ENCODE measurements at regions not wholly inside any gene's neighbourhood (a gene's known extent, or its start where the extent isn't known, plus 50 kb on each side); places are given as distances from the start of the nearest gene placed in this dataset.

GRCh38 chr15:58331913-58332675 is 99.7 kb upstream of the LIPC start:
- Histone ChIP-seq H3K4me3 (ENCODE audit: low read length) (no peak overlapping the region), H4K20me1 (ENCODE audit: insufficient read depth, low read length) (no peaks in the 10 kb centered on the region), H3K4me2 (ENCODE audit: low read length) (peak overlapping the region; percentile 43), H3K36me3 (replicated peaks; ENCODE audit: low read depth, low read length) (no peaks in the 10 kb centered on the region), H3K27ac (ENCODE audit: low read length) (peak overlapping the region; percentile 9; the same call in 1 of the 2 replicates), H3K9ac (ENCODE audit: low read length) (no peak overlapping the region; the same call in 1 of the 2 replicates), H3K4me1 (ENCODE audit: low read length) (peaks cover 21% of the 10 kb centered on the region), H3K9me3 (ENCODE audit: insufficient read depth, low read length) (0 out of 2 replicates have a peak, but pooled peaks cover 3% of the 10 kb centered on the region), H2AFZ (ENCODE audit: low read depth, low read length) (peak overlapping the region; percentile 68), H3K79me2 (ENCODE audit: low read length) (no peaks in the 10 kb centered on the region), H3K27me3 (ENCODE audit: low read depth, low read length) (no peaks in the 10 kb centered on the region)
- TF ChIP-seq EZH2phosphoT487 (IDR thresholded peaks at IDR 0.05; ENCODE audit: low read depth): no peak
- no peak for TF ChIP-seq CTCF (IDR thresholded peaks at IDR 0.05; ENCODE audit: low read depth, low read length)

- TF ChIP-seq CTCF (IDR thresholded peaks at IDR 0.05; ENCODE audit: low read depth, low read length): no peak
- TF ChIP-seq EZH2phosphoT487 (IDR thresholded peaks at IDR 0.05; ENCODE audit: low read depth): no peak
- H3K4me1 ChIP-seq (ENCODE audit: low read length): peaks cover 21% of the 10 kb centered on the region
- H3K9me3 ChIP-seq (ENCODE audit: insufficient read depth, low read length): 0 out of 2 replicates have a peak, but pooled peaks cover 2% of the 10 kb centered on the region
- no peaks in the 10 kb centered on the region for H3K36me3 ChIP-seq (replicated peaks; ENCODE audit: low read depth, low read length)
- peak overlapping the region; percentile 43; the same call in 1 of the 2 replicates for H3K4me2 ChIP-seq (ENCODE audit: low read length)
- H2AFZ ChIP-seq (ENCODE audit: low read depth, low read length): peak overlapping the region; percentile 68
- H3K4me3 ChIP-seq (ENCODE audit: low read length): no peak overlapping the region
- no peaks in the 10 kb centered on the region for H4K20me1 ChIP-seq (ENCODE audit: insufficient read depth, low read length)
- H3K27me3 ChIP-seq (ENCODE audit: low read depth, low read length): no peaks in the 10 kb centered on the region
- H3K9ac ChIP-seq (ENCODE audit: low read length): no peak overlapping the region
- H3K79me2 ChIP-seq (ENCODE audit: low read length): no peaks in the 10 kb centered on the region
- peak overlapping the region; percentile 9; the same call in 1 of the 2 replicates for H3K27ac ChIP-seq (ENCODE audit: low read length)
These were observed 99.0 kb upstream of the LIPC start for GRCh38 chr15:58332676-58333400.

GRCh38 chr15:58334803-58335202 is 97.0 kb upstream of the LIPC start:
- no peak overlapping the region for H3K27ac ChIP-seq (ENCODE audit: low read length)
- TF ChIP-seq EZH2phosphoT487 (IDR thresholded peaks at IDR 0.05; ENCODE audit: low read depth): no peak
- no peak for TF ChIP-seq CTCF (IDR thresholded peaks at IDR 0.05; ENCODE audit: low read depth, low read length)
- no peak overlapping the region for H3K9ac ChIP-seq (ENCODE audit: low read length)
- no peak overlapping the region for H3K4me3 ChIP-seq (ENCODE audit: low read length)
- H3K9me3 ChIP-seq (ENCODE audit: insufficient read depth, low read length): no peaks in the 10 kb centered on the region
- peaks cover 21% of the 10 kb centered on the region for H3K4me1 ChIP-seq (ENCODE audit: low read length)
- no peaks in the 10 kb centered on the region for H3K79me2 ChIP-seq (ENCODE audit: low read length)
- H3K36me3 ChIP-seq (replicated peaks; ENCODE audit: low read depth, low read length): no peaks in the 10 kb centered on the region
- no peak overlapping the region for H3K4me2 ChIP-seq (ENCODE audit: low read length)
- H3K27me3 ChIP-seq (ENCODE audit: low read depth, low read length): no peaks in the 10 kb centered on the region
- no peaks in the 10 kb centered on the region for H4K20me1 ChIP-seq (ENCODE audit: insufficient read depth, low read length)
- no peak overlapping the region for H2AFZ ChIP-seq (ENCODE audit: low read depth, low read length)

- no peak overlapping the region for H2AFZ ChIP-seq (ENCODE audit: low read depth, low read length)
- no peaks in the 10 kb centered on the region for H4K20me1 ChIP-seq (ENCODE audit: insufficient read depth, low read length)
- H3K4me3 ChIP-seq (ENCODE audit: low read length): no peak overlapping the region
- H3K79me2 ChIP-seq (ENCODE audit: low read length): no peaks in the 10 kb centered on the region
- TF ChIP-seq CTCF (IDR thresholded peaks at IDR 0.05; ENCODE audit: low read depth, low read length) (no peak), EZH2phosphoT487 (IDR thresholded peaks at IDR 0.05; ENCODE audit: low read depth) (no peak)
- H3K27ac ChIP-seq (ENCODE audit: low read length): no peak overlapping the region
- no peaks in the 10 kb centered on the region for H3K27me3 ChIP-seq (ENCODE audit: low read depth, low read length)
- H3K4me1 ChIP-seq (ENCODE audit: low read length): peaks cover 21% of the 10 kb centered on the region
- H3K36me3 ChIP-seq (replicated peaks; ENCODE audit: low read depth, low read length): no peaks in the 10 kb centered on the region
- H3K9ac ChIP-seq (ENCODE audit: low read length): no peak overlapping the region
- H3K9me3 ChIP-seq (ENCODE audit: insufficient read depth, low read length): no peaks in the 10 kb centered on the region
- H3K4me2 ChIP-seq (ENCODE audit: low read length): no peak overlapping the region
These were observed 95.6 kb upstream of the LIPC start for GRCh38 chr15:58336161-58336560.

All from OCI-LY3 (cell line).